Esophagus mucosa (tissue), 1 donor: ENCODE measurements at regions not wholly inside any gene's neighbourhood (a gene's known extent, or its start where the extent isn't known, plus 50 kb on each side); places are given as distances from the start of the nearest gene placed in this dataset.
"Not testable (repeated sequence)": the region's sequence is repeated elsewhere in the genome, so short reads cannot be mapped to it uniquely, and the experiment has no call there.

ENCODE experiments used
- ATAC-seq: fragments of 200-7000 bp; cut with Tn5 transposase; one replicate; pipeline ENCODE4 v1.9.1; 2020
- donor health status: DM: yes; HTN: yes; CAD: no.

GRCh38 chr1:82800721-82801120 lies 1000.0 kb downstream of the ADGRL2 start:
- ATAC-seq: no peak

- no peak for ATAC-seq
Observed at GRCh38 chr1:82799261-82799660, 998.5 kb downstream of the ADGRL2 start.

- no peak for ATAC-seq
Observed at GRCh38 chr1:82795508-82796149, 994.9 kb downstream of the ADGRL2 start.

GRCh38 chr1:82792151-82792550 lies 991.4 kb downstream of the ADGRL2 start:
- ATAC-seq: no peak

GRCh38 chr1:82790556-82790955 lies 989.8 kb downstream of the ADGRL2 start:
- no peak for ATAC-seq

GRCh38 chr1:82788660-82789059 lies 987.9 kb downstream of the ADGRL2 start:
- no peak for ATAC-seq

GRCh38 chr1:82788038-82788437 lies 987.3 kb downstream of the ADGRL2 start:
- ATAC-seq: no peak

GRCh38 chr1:82786883-82787282 lies 986.1 kb downstream of the ADGRL2 start:
- ATAC-seq: no peak

GRCh38 chr1:82785268-82785790 lies 984.6 kb downstream of the ADGRL2 start:
- no peak for ATAC-seq

- ATAC-seq: no peak
Observed at GRCh38 chr1:82783044-82783443, 982.3 kb downstream of the ADGRL2 start.

- ATAC-seq: no peak
Observed at GRCh38 chr1:82782599-82782998, 981.9 kb downstream of the ADGRL2 start.

- no peak for ATAC-seq
Observed at GRCh38 chr1:82778612-82779011, 977.9 kb downstream of the ADGRL2 start.

GRCh38 chr1:82777240-82777639 lies 976.5 kb downstream of the ADGRL2 start:
- ATAC-seq: no peak

- ATAC-seq: not testable (repeated sequence)
Observed at GRCh38 chr1:82776730-82777129, 976.0 kb downstream of the ADGRL2 start.

- ATAC-seq: no peak
Observed at GRCh38 chr1:82775406-82776000, 974.8 kb downstream of the ADGRL2 start.

- no peak for ATAC-seq
Observed at GRCh38 chr1:82762829-82763532, 962.2 kb downstream of the ADGRL2 start.

GRCh38 chr1:82759035-82759434 lies 958.3 kb downstream of the ADGRL2 start:
- no peak for ATAC-seq

- ATAC-seq: no peak
Observed at GRCh38 chr1:82755671-82756070, 954.9 kb downstream of the ADGRL2 start.

GRCh38 chr1:82755191-82755590 lies 954.5 kb downstream of the ADGRL2 start:
- ATAC-seq: no peak

GRCh38 chr1:82752046-82752445 lies 951.3 kb downstream of the ADGRL2 start:
- ATAC-seq: no peak

- no peak for ATAC-seq
Observed at GRCh38 chr1:82733645-82734044, 932.9 kb downstream of the ADGRL2 start.

GRCh38 chr1:82731216-82731615 lies 930.5 kb downstream of the ADGRL2 start:
- no peak for ATAC-seq

- ATAC-seq: no peak
Observed at GRCh38 chr1:82728206-82728605, 927.5 kb downstream of the ADGRL2 start.

GRCh38 chr1:82724246-82724645 lies 923.5 kb downstream of the ADGRL2 start:
- no peak for ATAC-seq
